GM10248 (cell line): ENCODE measurements at regions not wholly inside any gene's neighbourhood (a gene's known extent, or its start where the extent isn't known, plus 50 kb on each side); places are given as distances from the start of the nearest gene placed in this dataset.

Experiments
- CTCF ChIA-PET: fragments of 300-600 bp; sonication (Branson Sonifier 250); formaldehyde crosslinking; extraction: SDS; loops from one replicate; lab custom pipeline; 2021; ENCODE audit warnings: antibody characterized with exemption; lab: Yijun Ruan, JAX
- POLR2A ChIA-PET: fragments of 350-650 bp; sonication (Branson Sonifier 250); formaldehyde crosslinking; extraction: SDS; loops from one replicate; lab custom pipeline; 2020; ENCODE audit warnings: antibody characterized with exemption; lab: Yijun Ruan, JAX
- DNase-seq: peaks from one replicate; pipeline ENCODE4 v3.0.0; 2012; ENCODE audit errors: extremely low spot score
- TF ChIP-seq, protein P1 (sequence below): IDR thresholded peaks from 2 replicates; pipeline ENCODE4 v1.5.1; 2012; ENCODE audit warnings: mild to moderate bottlenecking, low read depth; ENCODE audit errors: extremely low read depth, missing control alignments, control extremely low read depth

DNA sequence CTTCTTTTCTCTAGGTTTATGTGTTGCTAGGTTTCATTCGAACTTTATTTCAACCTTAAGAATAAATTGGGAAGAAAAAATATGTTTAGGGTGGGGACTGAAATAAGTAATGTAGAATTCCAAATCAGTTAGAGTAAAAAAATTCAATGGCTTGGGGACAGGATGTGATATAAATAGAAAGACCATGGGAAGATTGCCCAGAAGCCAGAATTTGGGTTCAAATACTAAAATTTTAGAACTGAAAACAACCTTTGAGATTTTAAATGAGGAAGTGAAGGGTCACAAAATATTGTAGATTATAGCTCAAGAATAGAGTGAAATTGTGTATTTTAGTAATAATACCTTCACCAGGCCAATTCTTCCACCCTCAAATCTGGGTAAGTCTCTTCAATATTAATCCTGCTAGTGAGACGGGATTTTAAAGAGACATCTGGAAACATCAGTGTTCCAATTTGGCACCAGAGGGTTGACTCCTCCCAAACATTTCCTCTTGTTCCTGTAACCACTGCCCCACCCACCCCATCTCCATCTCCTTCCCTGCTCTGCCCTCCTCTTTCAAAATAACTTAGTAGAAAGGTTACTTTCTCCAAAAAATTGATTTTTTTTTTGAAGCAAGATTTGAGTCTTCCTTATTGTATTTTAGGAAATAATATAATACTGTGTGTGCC lies 51.3 kb upstream of the FAM3C start:
- TF ChIP-seq, protein P1, sequence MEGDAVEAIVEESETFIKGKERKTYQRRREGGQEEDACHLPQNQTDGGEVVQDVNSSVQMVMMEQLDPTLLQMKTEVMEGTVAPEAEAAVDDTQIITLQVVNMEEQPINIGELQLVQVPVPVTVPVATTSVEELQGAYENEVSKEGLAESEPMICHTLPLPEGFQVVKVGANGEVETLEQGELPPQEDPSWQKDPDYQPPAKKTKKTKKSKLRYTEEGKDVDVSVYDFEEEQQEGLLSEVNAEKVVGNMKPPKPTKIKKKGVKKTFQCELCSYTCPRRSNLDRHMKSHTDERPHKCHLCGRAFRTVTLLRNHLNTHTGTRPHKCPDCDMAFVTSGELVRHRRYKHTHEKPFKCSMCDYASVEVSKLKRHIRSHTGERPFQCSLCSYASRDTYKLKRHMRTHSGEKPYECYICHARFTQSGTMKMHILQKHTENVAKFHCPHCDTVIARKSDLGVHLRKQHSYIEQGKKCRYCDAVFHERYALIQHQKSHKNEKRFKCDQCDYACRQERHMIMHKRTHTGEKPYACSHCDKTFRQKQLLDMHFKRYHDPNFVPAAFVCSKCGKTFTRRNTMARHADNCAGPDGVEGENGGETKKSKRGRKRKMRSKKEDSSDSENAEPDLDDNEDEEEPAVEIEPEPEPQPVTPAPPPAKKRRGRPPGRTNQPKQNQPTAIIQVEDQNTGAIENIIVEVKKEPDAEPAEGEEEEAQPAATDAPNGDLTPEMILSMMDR = no peak
- POLR2A ChIA-PET = no interaction called here
- DNase-seq = no peak
- CTCF ChIA-PET = interaction anchor here (1.4 to 1.6 kb wide), 2 partner anchors 13 to 27 kb away, joined by 3 to 4 read pairs; no protein-coding TSS in a partner anchor

DNA sequence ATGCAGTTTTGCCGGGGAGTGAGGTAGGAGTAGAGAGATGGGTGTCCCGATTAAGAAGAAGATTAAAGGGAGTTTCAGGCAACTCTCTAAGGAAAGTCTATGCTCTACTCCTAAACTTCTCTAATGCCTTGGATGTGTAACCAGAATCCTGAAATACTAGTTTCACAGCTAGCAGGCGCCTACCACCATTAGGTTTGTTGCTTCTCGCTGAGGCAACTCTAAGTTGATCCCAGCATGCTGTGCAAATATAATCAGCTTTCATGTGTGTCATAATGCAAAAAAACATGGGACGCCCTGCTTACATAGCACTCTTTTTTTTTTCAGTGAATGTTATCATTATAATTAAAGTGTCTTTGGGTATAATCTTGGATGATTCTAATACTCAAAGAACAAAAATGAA lies 50.4 kb upstream of the FAM3C start:
- no peak for DNase-seq

More for the DNA sequence above, 50.4 kb upstream of the FAM3C start:
- POLR2A ChIA-PET = no interaction called here
- CTCF ChIA-PET = interaction anchor here (1.4 to 1.6 kb wide), 2 partner anchors 14 to 28 kb away, joined by 3 to 4 read pairs; no protein-coding TSS in a partner anchor
- TF ChIP-seq, protein P1 = no peak
